Heart right ventricle (tissue), 16 donors: ENCODE measurements at regions not wholly inside any gene's neighbourhood (a gene's known extent, or its start where the extent isn't known, plus 50 kb on each side); places are given as distances from the start of the nearest gene placed in this dataset.

Experiments
- ATAC-seq, 8 donors: fragments of 200-7000 bp; cut with Tn5 transposase; one replicate each; pipeline ENCODE4 v1.9.1; 2020; ENCODE audit warnings: mild to moderate bottlenecking in 8 of 8, moderate library complexity in 8 of 8, moderate number of reproducible peaks in 1 of 8
- DNase-seq, 2 donors: peaks; one replicate each; pipeline ENCODE4 v3.0.0-alpha.2; 2020
- H3K27ac ChIP-seq, 10 donors: fragments of 200-600 bp; sonication (generic) in 2 of 10; one replicate each; pipeline versions ENCODE4 v1.5.0 to v1.8.0; 2020 to 2022; ENCODE audit warnings: mild to moderate bottlenecking in 3 of 10
- H3K27me3 ChIP-seq, 7 donors: fragments of 200-600 bp; one replicate each; pipeline ENCODE4 v1.8.0; 2021 to 2022; ENCODE audit warnings: mild to moderate bottlenecking in 2 of 7
- H3K36me3 ChIP-seq, 9 donors: fragments of 200-600 bp; sonication (generic) in 1 of 9; one replicate each; pipeline versions ENCODE4 v1.5.0 to v1.8.0; 2020 to 2022; ENCODE audit warnings: mild to moderate bottlenecking in 2 of 9
- H3K4me1 ChIP-seq, 9 donors: fragments of 200-600 bp; sonication (generic) in 1 of 9; one replicate each; pipeline versions ENCODE4 v1.5.0 to v1.8.0; 2020 to 2022; ENCODE audit warnings: mild to moderate bottlenecking in 4 of 9
- H3K4me3 ChIP-seq, 10 donors: fragments of 200-600 bp; sonication (generic) in 2 of 10; one replicate each; pipeline versions ENCODE4 v1.5.0 to v1.8.0; 2020 to 2022; ENCODE audit warnings: mild to moderate bottlenecking in 7 of 10, moderate library complexity in 2 of 10
- H3K9me3 ChIP-seq, 11 donors: fragments of 200-600 bp in 10 of 11; sonication (generic) in 2 of 11; one replicate each; pipeline versions ENCODE4 v1.5.0 to v1.8.0; 2013 to 2022; ENCODE audit warnings: mild to moderate bottlenecking in 2 of 11, control low read depth in 1 of 11, moderate library complexity in 1 of 11
- CTCF ChIP-seq, 9 donors: fragments of 200-600 bp; sonication (generic) in 2 of 9; IDR thresholded peaks; one replicate each; pipeline versions ENCODE4 v1.5.0 to v1.8.0; 2021 to 2022; ENCODE audit warnings: antibody characterized with exemption in 9 of 9, mild to moderate bottlenecking in 5 of 9, moderate library complexity in 1 of 9
- WGBS, 2 donors: extraction: QIAGEN DNeasy Blood & Tissue Kit; methylation state at CpG; one replicate each; pipeline ENCODE4 v1.1.7; 2013; ENCODE audit warnings: inconsistent platforms in 1 of 2; 5-methylcytosine and 5-hydroxymethylcytosine counted together
- intact Hi-C, 10 donors: fragments of 100-400 bp; cut with DNase I; formaldehyde crosslinking; loops; one replicate each; pipeline versions ENCODE4 v1.11.1 to v1.14.2; 2022
- donor health status: Arrhythmogenic right ventricular cardiomyopathy.
- donor health status: ischemic (EF 13 %, LVEDD 7.1; RV severe dilation, severe dysfunction).
- donor health status: healthy with polysubstance abuse.
- donor health status: DM: no; HTN: yes; CAD: no.
- donor health status: DM: no; HTN: no; CAD: no.
- donor health status: ischemic (EF 25% LVEDD 6.9; RV normal size, moderate dysfunction).
- donor health status: ischemic (EF 25% LVEDD 5.7; RV mildly dilated, moderate dysfunction).
- donor health status: healthy.
- donor health status: DM: yes; HTN: yes; CAD: no.
- donor health status: Ischemic cardiomyopathy.
- donor health status: ischemic (EF 35%, LVEDD 5.7; RV mildly dilated, moderate dysfunction).
- donor health status: nonischemic (EF 11% LVEDD 7.7; RV severe dilation, severe dysfunction).
- donor health status: DM: yes; HTN: yes; CAD: no.
- donor health status: PGD.
- donor health status: ischemic (EF 29% LVEDD 5.4; RV normal size, mild dysfunction).
- donor health status: nonischemic (EF 23%, LVEDD 6.1; RV moderate dilation, normal function).

- Histone ChIP-seq H3K36me3 (no peaks in the 10 kb centered on the region), H3K9me3 (no peaks in the 10 kb centered on the region), H3K4me1 (peaks cover 0 to 19% (median 6%) of the 10 kb centered on the region in 9 donors), H3K27ac (no peak overlapping the region), H3K4me3 (no peak overlapping the region), H3K27me3 (no peaks in the 10 kb centered on the region)
- no peak for TF ChIP-seq CTCF (IDR thresholded peaks at IDR 0.05)
- ATAC-seq (peak in 2 of 8 donors; percentile 29 to 69), DNase-seq (no peak)
- intact Hi-C loops, result no loop called here
- WGBS, 2 donors, result 83 to 88% methylated on average over 5 of the region's 5 CpGs
Measured at GRCh38 chr3:106006001-106006400, 137.2 kb upstream of the CBLB start.

- ATAC-seq (no peak), DNase-seq (no peak)
- intact Hi-C loops, result no loop called here
- Histone ChIP-seq H3K4me3 (no peak overlapping the region), H3K27me3 (no peaks in the 10 kb centered on the region), H3K9me3 (no peaks in the 10 kb centered on the region), H3K4me1 (peaks cover 0 to 19% (median 6%) of the 10 kb centered on the region in 9 donors), H3K36me3 (no peaks in the 10 kb centered on the region), H3K27ac (no peak overlapping the region)
- WGBS, 2 donors, result 87 to 90% methylated on average over 2 of the region's 2 CpGs
- no peak for TF ChIP-seq CTCF (IDR thresholded peaks at IDR 0.05)
Measured at GRCh38 chr3:106006571-106006970, 137.8 kb upstream of the CBLB start.

GRCh38 chr3:106007512-106007911 lies 138.7 kb upstream of the CBLB start:
- H3K36me3 ChIP-seq, result no peaks in the 10 kb centered on the region
- no peaks in the 10 kb centered on the region for H3K9me3 ChIP-seq
- DNase-seq (no peak), ATAC-seq (no peak)
- TF ChIP-seq CTCF (IDR thresholded peaks at IDR 0.05), result no peak
- peaks cover 0 to 19% (median 6%) of the 10 kb centered on the region in 9 donors for H3K4me1 ChIP-seq
- H3K27me3 ChIP-seq, result no peaks in the 10 kb centered on the region
- no peak overlapping the region for H3K27ac ChIP-seq
- WGBS, 2 donors, result 90 to 96% methylated on average over 3 of the region's 3 CpGs
- intact Hi-C loops, result no loop called here
- no peak overlapping the region for H3K4me3 ChIP-seq

DNA sequence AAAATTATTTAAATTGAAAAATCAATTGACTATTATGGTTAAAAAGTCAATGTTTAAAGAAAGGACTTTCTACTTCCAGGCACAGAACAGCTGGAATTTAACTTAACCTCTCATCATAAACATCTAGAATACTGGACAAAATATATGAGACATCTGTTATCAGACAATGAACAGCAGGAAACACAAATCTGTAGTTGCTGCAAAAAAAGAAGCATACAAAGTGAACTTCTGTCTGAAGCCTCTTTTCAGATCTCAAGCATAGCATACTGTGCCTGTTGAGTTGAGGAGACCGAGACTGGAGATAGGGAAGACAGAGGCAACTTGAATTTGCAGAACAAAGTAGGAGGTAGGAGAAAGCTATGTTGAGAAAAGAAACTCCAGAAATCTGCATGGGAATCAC lies 140.0 kb upstream of the CBLB start:
- Histone ChIP-seq H3K27me3 (no peaks in the 10 kb centered on the region), H3K9me3 (no peaks in the 10 kb centered on the region), H3K4me3 (no peak overlapping the region), H3K4me1 (peaks cover 0 to 18% (median 2%) of the 10 kb centered on the region in 9 donors), H3K27ac (no peak overlapping the region), H3K36me3 (no peaks in the 10 kb centered on the region)
- DNase-seq, result no peak
- WGBS, 2 donors, result 48 to 66% methylated on average over 1 of the region's 1 CpG
- ATAC-seq, result no peak
- TF ChIP-seq CTCF (IDR thresholded peaks at IDR 0.05), result no peak
- intact Hi-C loops, result no loop called here
